GM18499 (cell line): ENCODE measurements at regions not wholly inside any gene's neighbourhood (a gene's known extent, or its start where the extent isn't known, plus 50 kb on each side); places are given as distances from the start of the nearest gene placed in this dataset.

ENCODE experiments used
- ATAC-seq: cut with Tn5 transposase; IDR thresholded peaks from one replicate; pipeline ENCODE4 v1.9.1; 2021; ENCODE audit warnings: moderate number of reproducible peaks; ENCODE audit not compliant: insufficient read depth, unreplicated experiment

DNA sequence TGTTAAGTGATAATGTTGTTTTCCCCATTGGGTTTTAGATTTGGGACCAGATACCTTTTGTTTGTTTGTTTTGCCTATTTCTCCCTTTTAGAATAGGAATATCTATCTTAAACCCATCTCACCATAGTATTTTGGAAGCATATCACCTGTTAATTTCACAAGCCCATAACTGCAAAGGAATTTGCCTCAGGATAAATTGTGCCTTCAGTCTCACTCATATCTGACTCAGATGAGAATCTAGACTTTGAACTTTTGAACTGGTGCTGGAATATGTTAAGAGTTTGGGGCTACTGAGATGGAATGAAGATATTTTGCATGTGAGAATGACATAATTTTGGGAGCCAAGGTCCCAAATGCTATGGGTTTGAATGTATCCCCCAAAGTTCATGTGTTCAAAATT is 607.4 kb downstream of the HACE1 start:
- ATAC-seq, result no peak

DNA sequence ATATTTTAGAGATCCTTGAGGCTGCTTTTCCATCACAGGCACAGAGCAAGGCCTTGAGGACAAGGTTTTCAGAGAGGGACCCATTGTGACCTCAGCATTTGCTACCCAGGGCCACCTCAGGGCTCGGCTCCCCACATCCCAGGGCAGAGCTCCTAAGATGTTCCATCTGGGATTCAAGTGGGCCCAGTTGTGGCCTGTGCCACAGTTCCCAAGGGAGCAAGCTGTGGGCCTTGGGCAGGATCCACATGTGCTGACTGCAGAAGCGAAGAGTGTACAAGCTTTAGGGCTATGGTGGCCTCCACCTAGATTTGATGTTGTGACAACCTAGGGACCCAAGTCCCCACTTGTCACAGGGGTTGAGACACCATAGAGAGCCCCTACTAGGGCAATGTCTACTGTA is 608.1 kb downstream of the HACE1 start:
- ATAC-seq, result no peak

DNA sequence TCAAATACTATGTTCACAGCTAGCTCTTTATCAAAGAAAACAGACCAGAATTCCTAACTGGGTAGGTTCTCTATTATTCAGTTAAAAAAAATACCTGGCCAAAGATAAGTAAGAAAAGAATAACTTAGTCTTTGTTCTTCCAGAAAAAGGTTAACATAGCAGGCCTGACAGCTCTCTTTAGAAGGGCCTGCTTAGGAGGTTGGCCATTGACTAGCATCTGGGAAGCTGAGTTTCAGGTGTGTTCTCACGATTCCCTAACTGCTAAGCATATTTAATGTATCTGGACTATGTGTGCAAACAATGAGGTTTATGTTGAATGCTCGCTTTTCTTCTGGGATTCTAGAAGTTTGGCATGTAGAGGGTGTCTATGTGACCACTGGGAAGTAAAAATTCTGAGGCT is 618.9 kb downstream of the HACE1 start:
- ATAC-seq, result no peak

DNA sequence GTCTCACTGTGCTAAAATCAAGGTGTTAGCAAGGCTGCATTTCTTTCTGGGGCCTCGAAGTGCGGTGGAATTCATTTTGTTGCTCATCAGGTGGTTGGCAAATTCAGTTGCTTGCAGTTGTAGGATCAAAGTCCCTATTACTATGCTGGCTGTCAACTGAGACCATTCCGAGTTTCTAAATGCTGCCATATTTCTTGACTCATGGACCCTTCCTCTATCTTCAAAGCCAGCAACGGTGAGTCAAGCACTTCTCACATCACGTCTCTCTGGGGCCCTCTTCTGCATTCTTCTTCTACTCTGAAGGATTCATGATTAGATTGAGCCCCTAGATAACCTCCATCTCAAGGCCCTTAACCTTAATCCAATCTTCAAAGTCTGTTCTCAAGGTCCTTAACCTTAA is 619.7 kb downstream of the HACE1 start:
- ATAC-seq, result no peak

DNA sequence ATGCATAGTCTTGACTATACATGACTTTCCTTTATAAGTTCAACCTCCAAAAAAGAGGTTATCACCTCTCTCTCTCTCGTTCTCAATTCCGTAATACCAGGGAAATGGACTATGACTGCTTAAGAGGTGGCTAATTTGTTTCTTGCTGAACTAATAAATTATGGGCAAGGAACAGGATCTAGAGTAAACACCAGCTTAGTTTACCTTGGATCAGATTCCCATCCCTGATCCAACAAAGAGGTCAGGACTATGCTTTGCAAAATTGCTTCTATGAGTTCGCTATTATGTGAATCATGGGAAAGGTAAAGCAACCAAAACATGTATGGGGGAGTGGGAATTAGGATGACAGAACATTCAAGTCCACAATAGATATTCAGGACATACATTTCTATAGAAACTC is 630.7 kb downstream of the HACE1 start:
- ATAC-seq, result no peak

DNA sequence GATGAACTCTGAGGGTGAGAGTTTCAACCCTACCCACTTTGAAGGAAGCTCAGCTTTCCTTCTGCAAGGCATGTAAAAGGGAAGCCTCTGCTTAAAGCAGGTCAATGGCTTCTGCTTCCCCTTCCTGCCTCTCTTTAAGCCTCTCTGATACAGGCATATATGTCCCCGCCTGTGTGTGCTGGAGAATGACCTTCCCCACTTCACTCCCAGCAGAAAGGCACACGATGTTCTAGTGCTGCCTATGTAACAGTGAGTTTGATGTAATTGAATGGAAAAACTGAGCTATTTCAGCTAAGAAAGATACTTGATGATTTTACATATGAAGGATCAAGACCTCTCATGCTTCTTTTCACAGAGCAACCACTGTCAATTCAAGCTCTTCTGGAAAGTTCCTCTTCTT is 632.2 kb downstream of the HACE1 start:
- ATAC-seq, result no peak

DNA sequence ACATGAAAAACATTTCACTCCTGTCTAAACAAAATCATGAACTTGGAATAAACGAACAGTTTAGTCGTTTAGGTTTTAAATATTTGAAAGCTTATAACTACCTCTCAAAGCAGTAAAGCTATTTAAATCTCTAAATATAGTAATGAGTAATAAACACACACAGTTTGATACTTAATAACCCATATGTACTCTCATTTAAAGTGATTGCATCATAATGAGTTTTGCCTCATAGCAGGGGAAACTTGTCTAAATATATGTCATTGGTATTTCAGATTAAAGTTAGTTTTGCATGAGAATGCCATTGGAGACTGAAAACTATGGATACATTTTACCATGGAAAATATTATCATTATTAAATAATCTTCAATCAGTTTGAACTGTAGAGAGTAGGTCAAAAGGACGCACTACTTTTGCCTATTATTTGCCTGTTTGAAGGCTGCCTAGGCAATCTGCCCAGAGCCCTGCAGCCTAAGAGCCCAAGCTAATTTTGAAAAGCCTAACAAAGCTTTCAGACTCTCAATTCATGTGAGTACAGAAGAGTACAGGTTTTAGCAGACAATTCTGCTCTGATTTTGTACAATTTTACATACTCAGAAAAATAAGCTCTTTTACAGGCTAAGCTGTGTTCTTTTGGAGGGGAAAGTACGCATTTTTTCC is 632.8 kb downstream of the HACE1 start:
- no peak for ATAC-seq

DNA sequence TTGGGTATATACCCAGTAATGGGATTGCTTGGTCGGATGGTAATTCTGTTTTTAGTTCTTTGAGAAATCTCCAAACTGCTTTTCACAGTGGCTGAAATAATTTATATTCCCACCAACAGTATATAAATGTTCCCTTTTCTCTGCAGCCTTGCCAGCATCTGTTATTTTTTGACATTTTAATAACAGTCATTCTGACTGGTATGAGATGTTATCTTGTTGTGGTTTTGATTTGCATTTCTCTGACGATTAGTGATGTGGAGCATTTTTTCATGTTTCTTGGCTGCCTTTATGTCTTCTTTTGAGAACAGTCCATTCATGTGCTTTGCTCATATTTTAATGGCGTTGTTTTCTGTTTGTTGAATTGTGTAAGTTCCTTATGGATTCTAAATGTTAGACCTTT is 641.6 kb downstream of the HACE1 start:
- no peak for ATAC-seq

DNA sequence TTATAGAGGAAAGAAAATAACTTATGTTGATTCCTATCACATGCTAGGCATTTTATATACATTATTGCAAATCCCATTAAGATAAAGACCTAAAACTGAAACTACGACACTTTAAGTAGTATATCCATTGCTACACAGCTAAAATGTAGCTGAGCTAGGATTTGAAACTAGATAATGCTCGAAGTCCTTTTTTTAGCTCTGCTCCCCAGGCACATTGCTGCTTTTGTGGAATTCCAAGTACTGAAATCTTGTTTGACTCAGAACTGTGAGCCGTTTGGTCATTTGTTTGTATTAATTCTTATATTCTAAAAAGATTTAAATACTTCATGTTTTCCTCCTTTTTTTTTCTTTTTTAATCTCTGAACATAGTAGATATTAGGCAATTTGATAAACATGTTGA is 644.8 kb downstream of the HACE1 start:
- no peak for ATAC-seq

DNA sequence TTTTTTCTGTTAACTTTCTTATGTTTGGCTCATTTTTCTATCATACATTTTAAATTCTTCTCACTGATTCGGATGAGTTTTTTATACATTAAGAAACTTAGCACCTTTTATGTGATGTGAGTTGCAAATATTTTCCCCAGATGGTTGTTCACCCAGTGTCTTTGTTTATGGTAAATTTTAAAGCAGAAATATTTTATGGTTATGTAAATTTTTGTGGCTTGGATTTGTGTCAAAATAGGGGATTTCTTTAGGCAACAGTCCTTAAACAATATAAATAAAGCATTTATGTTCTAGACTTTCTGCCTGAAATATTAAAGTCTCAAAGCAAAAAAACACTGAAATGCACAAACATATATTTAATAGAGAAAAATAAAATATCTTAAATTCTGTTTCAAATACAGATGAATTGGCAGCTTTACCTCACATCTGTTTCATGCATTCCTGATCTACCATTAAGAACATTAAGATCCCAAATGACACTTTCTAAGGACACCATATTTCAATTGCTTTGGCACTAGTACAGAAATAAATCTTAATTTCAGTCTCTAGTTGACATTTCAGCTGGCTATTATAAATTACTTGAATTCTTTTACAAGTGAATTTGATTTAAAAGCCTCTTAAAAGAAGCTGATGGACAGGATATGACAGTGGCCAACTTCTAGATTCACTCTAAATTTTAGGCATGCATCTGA is 646.6 kb downstream of the HACE1 start:
- no peak for ATAC-seq

DNA sequence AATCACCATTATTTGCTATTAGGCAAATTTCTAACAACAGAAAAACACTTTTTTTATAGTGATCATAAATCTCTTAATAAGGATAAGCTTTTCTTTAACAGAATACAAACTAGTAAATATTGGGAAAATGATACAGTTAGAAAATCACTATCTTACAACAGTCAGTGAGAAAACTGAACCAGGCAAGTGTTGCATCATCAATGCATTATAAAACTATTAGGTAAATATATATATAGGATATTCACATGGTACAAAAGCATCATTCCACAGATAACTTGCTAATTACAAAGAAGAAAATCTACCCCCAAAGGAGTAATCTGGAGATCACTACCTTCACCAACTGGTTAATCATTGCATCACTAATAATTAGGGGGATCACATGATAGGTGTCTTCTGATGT is 652.1 kb downstream of the HACE1 start:
- ATAC-seq, result no peak

DNA sequence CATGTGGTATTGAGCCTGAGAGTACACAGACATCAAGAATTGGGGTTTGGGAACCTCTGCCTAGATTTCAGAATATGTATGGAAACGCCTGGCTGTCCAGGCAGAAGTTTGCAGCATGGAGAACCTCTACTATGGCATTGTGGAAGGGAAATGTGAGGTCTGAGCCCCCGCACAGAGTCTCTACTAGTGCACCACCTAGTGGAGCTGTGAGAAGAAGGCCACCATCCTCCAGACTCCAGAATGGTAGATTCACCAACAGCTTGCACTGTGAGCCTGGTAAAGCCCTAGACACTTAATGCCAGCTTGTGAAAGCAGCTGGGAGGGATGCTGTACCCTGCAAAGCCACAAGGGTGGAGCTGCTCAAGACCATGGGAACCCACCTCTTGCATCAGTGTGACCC is 658.2 kb downstream of the HACE1 start:
- no peak for ATAC-seq

DNA sequence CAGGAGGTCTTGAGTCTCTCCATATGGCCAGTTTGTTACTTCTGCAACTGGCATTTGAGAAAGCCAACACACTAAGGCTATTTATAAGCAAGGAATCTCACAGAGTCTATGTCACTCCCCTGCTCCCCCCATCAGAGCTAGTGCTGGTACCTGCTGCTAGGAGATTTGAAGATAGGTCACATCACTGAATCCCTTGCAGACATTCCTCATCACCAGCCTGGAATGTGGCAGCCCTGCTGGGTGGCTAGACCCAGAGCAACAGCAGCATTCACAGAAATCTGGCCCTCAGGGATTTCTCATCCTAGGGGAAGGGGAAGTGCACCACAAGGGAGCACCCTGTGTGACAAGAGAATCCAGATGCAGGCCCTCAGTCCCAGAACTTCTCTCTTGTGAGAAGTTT is 672.1 kb downstream of the HACE1 start:
- ATAC-seq, result no peak

DNA sequence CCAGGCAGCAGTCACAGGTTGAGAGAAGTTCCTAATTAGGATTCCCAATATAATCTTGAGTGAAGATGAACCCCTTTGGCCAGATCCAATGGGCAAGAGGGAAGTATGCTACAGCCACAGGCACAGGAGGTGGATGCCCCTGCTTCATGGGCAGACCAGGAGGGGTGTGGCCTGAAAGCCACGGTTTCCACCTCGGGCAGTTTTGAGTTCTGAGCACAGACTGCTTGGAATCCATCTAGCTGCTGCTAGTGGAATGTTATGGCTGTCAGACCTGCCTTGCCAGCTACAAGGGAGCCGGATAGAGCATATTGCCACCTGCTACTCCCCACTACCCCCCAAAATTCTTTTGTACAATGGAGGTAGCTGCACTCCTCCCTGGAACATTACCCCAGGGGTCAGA is 672.9 kb downstream of the HACE1 start:
- no peak for ATAC-seq

DNA sequence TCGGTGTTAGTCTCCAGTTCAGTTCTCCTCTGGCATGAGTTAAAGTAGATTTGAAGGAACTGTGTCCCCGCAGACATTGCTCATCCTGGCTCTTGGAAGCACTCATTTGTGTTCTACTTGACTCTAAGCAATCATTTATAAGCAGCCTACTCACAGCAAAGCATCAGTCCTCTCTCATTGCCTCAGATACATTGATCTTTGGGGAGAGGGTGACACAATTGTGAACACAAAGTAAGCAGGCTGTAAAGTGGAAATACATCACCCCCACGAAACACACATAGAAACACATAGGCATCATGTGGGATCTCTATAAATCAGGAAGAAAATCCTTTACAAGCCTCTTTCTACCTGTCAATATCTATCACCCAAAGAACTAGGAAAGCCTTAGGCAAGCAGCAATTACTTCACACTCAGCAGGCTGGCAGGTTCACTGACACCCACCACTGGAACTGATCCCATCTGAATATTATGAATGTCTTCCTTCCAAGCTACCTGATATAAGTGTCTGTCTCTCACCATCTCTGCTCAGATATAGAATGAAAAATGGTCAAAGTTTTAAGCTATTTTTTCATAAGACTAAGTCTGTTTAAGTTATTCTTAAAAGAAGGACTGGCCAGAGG is 675.8 kb downstream of the HACE1 start:
- ATAC-seq, result no peak

DNA sequence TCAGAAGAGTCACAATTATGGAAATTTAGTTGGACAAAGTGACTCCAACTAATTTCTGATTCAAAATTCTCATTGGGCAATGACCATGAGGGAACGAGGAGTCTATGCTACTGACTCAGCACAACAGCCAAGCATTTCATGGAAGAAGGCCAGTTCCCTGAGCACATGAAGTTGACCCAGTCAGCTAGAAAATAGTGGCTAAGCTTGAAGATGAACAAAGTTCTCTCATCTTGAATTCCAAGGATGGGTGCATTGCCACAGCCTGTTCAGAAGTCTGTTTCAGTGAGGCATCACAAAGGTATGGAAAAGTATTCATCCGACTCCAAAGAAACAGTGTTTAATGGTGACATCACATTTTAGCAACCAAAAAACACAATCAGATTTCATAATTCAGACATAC is 676.9 kb downstream of the HACE1 start:
- no peak for ATAC-seq

DNA sequence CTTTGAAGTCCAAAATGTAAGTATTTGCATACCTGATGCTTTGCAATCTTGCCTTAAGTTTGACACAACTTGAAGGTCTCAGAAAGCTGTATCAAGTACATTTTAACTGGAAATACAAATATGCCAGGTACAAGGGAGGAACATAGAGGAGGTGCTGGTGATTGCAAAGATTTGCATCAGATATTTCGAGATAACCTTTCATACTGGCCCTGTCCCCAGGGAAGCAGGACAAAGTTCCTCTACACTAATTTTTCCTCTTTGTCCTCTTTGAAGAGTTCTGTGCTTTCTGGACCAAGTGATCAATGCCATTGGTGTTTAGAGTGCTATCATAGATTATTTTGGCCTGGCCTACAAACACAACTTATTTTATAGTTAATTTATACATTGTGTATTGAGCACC is 686.1 kb downstream of the HACE1 start:
- ATAC-seq, result no peak

DNA sequence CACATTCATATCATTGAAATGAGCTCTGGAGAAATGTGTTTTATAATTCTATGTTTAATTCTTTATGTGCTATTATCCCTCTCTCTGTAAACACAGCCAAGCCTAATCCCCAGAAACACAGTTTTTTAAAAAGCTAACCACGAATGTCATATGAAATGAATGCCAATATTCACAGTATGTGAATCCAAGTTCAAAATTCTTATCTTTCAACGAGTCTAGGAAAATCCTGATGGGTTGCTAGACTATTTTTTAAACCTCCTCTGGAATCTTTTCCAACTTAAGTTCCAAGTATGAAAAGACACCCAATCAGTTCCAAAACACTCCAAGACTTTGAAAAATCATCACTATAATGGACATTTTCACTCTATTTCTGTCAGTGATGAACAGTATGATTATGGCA is 689.3 kb downstream of the HACE1 start:
- no peak for ATAC-seq

DNA sequence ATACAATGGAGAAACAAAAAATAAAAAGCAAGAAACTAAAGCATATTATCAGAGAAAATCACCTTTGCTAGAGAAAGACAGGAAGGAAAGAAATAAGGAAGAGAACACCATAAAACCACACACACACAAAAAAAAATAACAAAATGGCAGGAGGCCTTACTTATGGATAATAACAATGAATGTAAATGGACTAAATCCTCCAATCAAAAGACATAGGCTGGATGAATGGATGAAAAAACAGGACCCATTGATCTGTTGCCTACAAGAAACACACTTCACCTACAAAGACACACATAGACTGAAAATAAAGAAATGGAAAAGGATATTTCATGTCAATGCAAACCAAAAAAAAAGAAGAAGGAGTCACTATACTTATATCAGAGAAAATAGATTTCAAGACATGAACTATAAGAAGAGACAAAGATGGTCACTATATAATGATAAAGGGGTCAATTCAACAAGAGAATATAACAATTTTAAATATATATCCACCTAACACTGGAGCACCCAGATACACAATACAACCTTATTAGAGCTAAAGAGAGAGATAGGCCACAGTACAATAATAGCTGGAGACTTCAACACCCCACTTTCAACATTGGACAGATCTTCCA is 693.6 kb downstream of the HACE1 start:
- no peak for ATAC-seq

DNA sequence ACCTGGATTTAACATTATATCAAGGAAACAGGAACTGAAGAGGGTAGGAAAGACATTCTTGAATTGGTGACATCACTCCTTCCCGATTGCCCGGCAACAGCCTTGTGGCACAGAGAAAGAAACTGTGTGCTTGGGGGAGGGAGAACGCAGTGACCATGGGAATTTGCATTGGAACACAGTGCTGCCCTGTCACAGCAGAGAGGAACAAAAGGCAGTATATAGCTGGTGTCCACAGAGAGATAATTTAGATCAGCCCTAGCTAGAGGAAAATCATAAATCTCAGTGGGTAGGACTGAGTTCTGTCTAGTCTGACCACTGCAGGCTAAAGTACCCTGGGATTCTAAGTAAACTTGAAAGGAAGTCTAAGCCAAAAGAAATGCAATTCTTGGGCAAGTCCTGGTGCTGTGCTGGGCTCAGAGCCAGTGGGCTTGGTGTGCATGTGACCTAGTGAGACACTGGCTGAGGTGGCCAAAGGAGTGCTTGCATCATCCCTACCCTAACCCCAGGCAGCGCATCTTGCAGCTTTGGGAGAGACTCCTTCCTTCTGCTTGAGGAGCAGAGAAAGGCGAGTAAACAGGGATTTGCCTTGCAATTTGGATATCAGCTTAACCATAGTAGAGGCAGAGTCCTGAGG is 697.6 kb downstream of the HACE1 start:
- no peak for ATAC-seq

DNA sequence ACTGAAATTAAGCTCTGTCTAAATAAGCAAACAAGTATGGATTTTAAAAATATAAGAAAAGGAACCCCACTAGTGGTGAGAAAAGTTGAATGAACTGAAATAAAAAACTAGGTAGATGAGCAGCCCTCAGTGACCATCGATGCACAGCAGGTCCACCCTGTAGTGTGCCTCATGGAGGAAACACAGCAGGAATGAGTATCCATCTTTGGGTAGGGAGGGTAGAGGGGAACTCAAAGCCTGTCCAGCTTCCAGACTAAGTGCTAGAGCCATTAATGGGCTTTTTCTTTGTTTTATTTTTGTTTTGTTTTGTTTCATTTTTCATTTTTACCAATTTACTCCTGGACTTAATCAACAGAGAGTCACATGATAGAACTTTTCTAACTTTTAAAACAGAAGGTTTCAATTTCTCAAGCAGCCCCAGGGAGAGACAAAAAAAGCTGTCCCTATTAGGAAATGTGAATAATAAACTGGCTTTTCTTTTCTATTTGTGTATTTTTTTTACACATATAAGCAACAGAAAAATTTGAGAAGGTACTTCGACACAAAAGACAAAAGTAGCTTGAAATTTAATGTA is 700.6 kb downstream of the HACE1 start:
- no peak for ATAC-seq
